H1 (cell line): ENCODE measurements at regions not wholly inside any gene's neighbourhood (a gene's known extent, or its start where the extent isn't known, plus 50 kb on each side); places are given as distances from the start of the nearest gene placed in this dataset.

Experiments
- BCL11A ChIP-seq, 2 experiments: IDR thresholded peaks; one replicate each; pipeline ENCODE4 v1.6.1; 2011; ENCODE audit warnings: low read depth in 2 of 2, low read length in 2 of 2, mild to moderate bottlenecking in 2 of 2
- CBX8 ChIP-seq: fragments of 300-800, 300-1000 bp; sonication (generic); IDR thresholded peaks from 2 replicates; pipeline ENCODE4 v1.7.1; 2016; ENCODE audit warnings: low read depth, low read length, borderline replicate concordance
- CHD7 ChIP-seq: fragments of 300-600 bp; sonication (generic); IDR thresholded peaks from 2 replicates; pipeline ENCODE4 v1.7.1; 2012; ENCODE audit warnings: low read length, moderate library complexity, mild to moderate bottlenecking, inconsistent platforms; ENCODE audit not compliant: insufficient replicate concordance
- JUND ChIP-seq: IDR thresholded peaks from 2 replicates; pipeline ENCODE4 v1.6.1; 2011; ENCODE audit warnings: mild to moderate bottlenecking, improper control_type of control experiment, low read length
- KDM1A ChIP-seq: fragments of 200-600, 300-600 bp; sonication (generic); IDR thresholded peaks from 2 replicates; pipeline ENCODE4 v1.7.1; 2016; ENCODE audit warnings: mild to moderate bottlenecking, low read length, borderline replicate concordance
- NRF1 ChIP-seq: IDR thresholded peaks from 2 replicates; pipeline ENCODE4 v1.6.1; 2011; ENCODE audit warnings: mild to moderate bottlenecking, low read depth, low read length, improper control_type of control experiment
- PHF8 ChIP-seq: fragments of 200-600 bp; sonication (generic); conservative IDR thresholded peaks from 2 replicates; pipeline ENCODE4 v1.7.1; 2012; ENCODE audit warnings: low read depth, mild to moderate bottlenecking, inconsistent platforms, low read length, moderate library complexity
- RXRA ChIP-seq: IDR thresholded peaks from 2 replicates; pipeline ENCODE4 v1.6.1; 2011; ENCODE audit warnings: low read depth, mild to moderate bottlenecking, low read length, moderate library complexity; ENCODE audit not compliant: insufficient read depth
- SP1 ChIP-seq: IDR thresholded peaks from 2 replicates; pipeline ENCODE4 v1.6.1; 2011; ENCODE audit warnings: low read depth, low read length
- SUZ12 ChIP-seq: fragments of 200-600 bp; sonication (generic); IDR thresholded peaks from 2 replicates; pipeline ENCODE4 v1.6.1; 2012; ENCODE audit warnings: mild to moderate bottlenecking, inconsistent platforms, low read length, moderate library complexity, mixed read lengths

- TF ChIP-seq CHD7, result no peak
- no peak for TF ChIP-seq CBX8
- TF ChIP-seq PHF8, result no peak
- no peak for TF ChIP-seq SP1
- TF ChIP-seq JUND, result no peak
- TF ChIP-seq RXRA, result no peak
- TF ChIP-seq SUZ12, result no peak
- TF ChIP-seq KDM1A, result no peak
- TF ChIP-seq BCL11A (IDR thresholded peaks at IDR 0.05; ENCODE audit: low read depth in 2 of 2, low read length in 2 of 2), result no peak
- no peak for TF ChIP-seq NRF1
These were observed 514.7 kb downstream of the CENPC start (continued) for GRCh38 chr4:67030636-67031035.
